ENCODE measurements at regions not wholly inside any gene's neighbourhood (a gene's known extent, or its start where the extent isn't known, plus 50 kb on each side); places are given as distances from the start of the nearest gene placed in this dataset.

GRCh38 chr2:128435576-128436478, 117.2 kb upstream of the HS6ST1 start:
- TF ChIP-seq CTCF (IDR thresholded peaks at IDR 0.05) (no peak), POLR2A (IDR thresholded peaks at IDR 0.05) (no peak), EP300 (IDR thresholded peaks at IDR 0.05) (no peak)
